Astrocyte (in vitro differentiated cells and primary cell): ENCODE measurements at regions not wholly inside any gene's neighbourhood (a gene's known extent, or its start where the extent isn't known, plus 50 kb on each side); places are given as distances from the start of the nearest gene placed in this dataset.

Experiments used
- EZH2 ChIP-seq: IDR thresholded peaks from 2 replicates; pipeline ENCODE4 v1.6.1; 2012; ENCODE audit warnings: mild to moderate bottlenecking, low read length, inconsistent platforms; ENCODE audit not compliant: insufficient read depth
- TF ChIP-seq, protein P1 (sequence below): IDR thresholded peaks from 2 replicates; pipeline ENCODE4 v1.5.1; 2011; ENCODE audit warnings: low read depth, mild to moderate bottlenecking, inconsistent platforms, low read length, moderate library complexity; ENCODE audit not compliant: insufficient read depth

- TF ChIP-seq, protein P1, sequence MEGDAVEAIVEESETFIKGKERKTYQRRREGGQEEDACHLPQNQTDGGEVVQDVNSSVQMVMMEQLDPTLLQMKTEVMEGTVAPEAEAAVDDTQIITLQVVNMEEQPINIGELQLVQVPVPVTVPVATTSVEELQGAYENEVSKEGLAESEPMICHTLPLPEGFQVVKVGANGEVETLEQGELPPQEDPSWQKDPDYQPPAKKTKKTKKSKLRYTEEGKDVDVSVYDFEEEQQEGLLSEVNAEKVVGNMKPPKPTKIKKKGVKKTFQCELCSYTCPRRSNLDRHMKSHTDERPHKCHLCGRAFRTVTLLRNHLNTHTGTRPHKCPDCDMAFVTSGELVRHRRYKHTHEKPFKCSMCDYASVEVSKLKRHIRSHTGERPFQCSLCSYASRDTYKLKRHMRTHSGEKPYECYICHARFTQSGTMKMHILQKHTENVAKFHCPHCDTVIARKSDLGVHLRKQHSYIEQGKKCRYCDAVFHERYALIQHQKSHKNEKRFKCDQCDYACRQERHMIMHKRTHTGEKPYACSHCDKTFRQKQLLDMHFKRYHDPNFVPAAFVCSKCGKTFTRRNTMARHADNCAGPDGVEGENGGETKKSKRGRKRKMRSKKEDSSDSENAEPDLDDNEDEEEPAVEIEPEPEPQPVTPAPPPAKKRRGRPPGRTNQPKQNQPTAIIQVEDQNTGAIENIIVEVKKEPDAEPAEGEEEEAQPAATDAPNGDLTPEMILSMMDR = no peak
- TF ChIP-seq EZH2 = no peak
Observed at GRCh38 chr10:29840516-29841276, 205.9 kb upstream of the SVIL start.
